Activated CD4-positive, alpha-beta memory T cell treated with anti-CD3 and anti-CD28 coated beads for 36 hours (primary cell): ENCODE measurements at regions not wholly inside any gene's neighbourhood (a gene's known extent, or its start where the extent isn't known, plus 50 kb on each side); places are given as distances from the start of the nearest gene placed in this dataset.

Source experiments
- CTCF ChIA-PET: fragments of 350-600 bp; sonication (Branson Sonifier 250); formaldehyde crosslinking; loops from one replicate; lab custom pipeline; 2021; ENCODE audit warnings: antibody characterized with exemption, inconsistent platforms; lab: Charles Lee
- POLR2A ChIA-PET: fragments of 350-600 bp; sonication (Branson Sonifier 250); formaldehyde crosslinking; loops from one replicate; lab custom pipeline; 2021; ENCODE audit warnings: antibody characterized with exemption; lab: Charles Lee
- DNase-seq: peaks from one replicate; pipeline ENCODE4 v3.0.0-alpha.2; 2020
- H3K27ac Mint-ChIP-seq: one replicate; pipeline ENCODE4 v1.8.0; 2021; ENCODE audit warnings: mixed read lengths
- H3K27me3 Mint-ChIP-seq: one replicate; pipeline ENCODE4 v1.8.0; 2021; ENCODE audit warnings: mixed read lengths
- H3K36me3 Mint-ChIP-seq: one replicate; pipeline ENCODE4 v1.8.0; 2021; ENCODE audit warnings: mixed read lengths
- H3K4me1 Mint-ChIP-seq: one replicate; pipeline ENCODE4 v1.8.0; 2021; ENCODE audit warnings: low read depth, mixed read lengths
- H3K4me3 Mint-ChIP-seq: one replicate; pipeline ENCODE4 v1.8.0; 2021; ENCODE audit warnings: mild to moderate bottlenecking, mixed read lengths
- H3K9me3 Mint-ChIP-seq: one replicate; pipeline ENCODE4 v1.8.0; 2021; ENCODE audit warnings: mixed read lengths
- intact Hi-C: fragments of 100-400 bp; cut with micrococcal nuclease; formaldehyde crosslinking; loops from one replicate; pipeline ENCODE4 v1.15.1; 2023

GRCh38 chr14:101467181-101467926 is 93.9 kb upstream of the DIO3 start:
- POLR2A ChIA-PET: no interaction called here
- Mint-ChIP-seq H3K4me3 (no peak overlapping the region), H3K9me3 (no peaks in the 10 kb centered on the region), H3K4me1 (no peaks in the 10 kb centered on the region), H3K27ac (no peak overlapping the region), H3K36me3 (no peaks in the 10 kb centered on the region), H3K27me3 (peaks cover 6% of the 10 kb centered on the region)
- intact Hi-C loops: no loop called here
- CTCF ChIA-PET: no interaction called here
- no peak for DNase-seq

- ChIA-PET CTCF (no interaction called here), POLR2A (no interaction called here)
- H3K27me3 Mint-ChIP-seq: peaks cover 6% of the 10 kb centered on the region
- H3K27ac Mint-ChIP-seq: no peak overlapping the region
- H3K4me1 Mint-ChIP-seq: no peaks in the 10 kb centered on the region
- DNase-seq: no peak
- intact Hi-C loops: no loop called here
- no peaks in the 10 kb centered on the region for H3K36me3 Mint-ChIP-seq
- no peaks in the 10 kb centered on the region for H3K9me3 Mint-ChIP-seq
- no peak overlapping the region for H3K4me3 Mint-ChIP-seq
Measured at GRCh38 chr14:101469382-101470247, 91.7 kb upstream of the DIO3 start.

- H3K27ac Mint-ChIP-seq: no peak overlapping the region
- POLR2A ChIA-PET: no interaction called here
- intact Hi-C loops: no loop called here
Measured at GRCh38 chr14:101470266-101470665, 91.0 kb upstream of the DIO3 start.

DNA sequence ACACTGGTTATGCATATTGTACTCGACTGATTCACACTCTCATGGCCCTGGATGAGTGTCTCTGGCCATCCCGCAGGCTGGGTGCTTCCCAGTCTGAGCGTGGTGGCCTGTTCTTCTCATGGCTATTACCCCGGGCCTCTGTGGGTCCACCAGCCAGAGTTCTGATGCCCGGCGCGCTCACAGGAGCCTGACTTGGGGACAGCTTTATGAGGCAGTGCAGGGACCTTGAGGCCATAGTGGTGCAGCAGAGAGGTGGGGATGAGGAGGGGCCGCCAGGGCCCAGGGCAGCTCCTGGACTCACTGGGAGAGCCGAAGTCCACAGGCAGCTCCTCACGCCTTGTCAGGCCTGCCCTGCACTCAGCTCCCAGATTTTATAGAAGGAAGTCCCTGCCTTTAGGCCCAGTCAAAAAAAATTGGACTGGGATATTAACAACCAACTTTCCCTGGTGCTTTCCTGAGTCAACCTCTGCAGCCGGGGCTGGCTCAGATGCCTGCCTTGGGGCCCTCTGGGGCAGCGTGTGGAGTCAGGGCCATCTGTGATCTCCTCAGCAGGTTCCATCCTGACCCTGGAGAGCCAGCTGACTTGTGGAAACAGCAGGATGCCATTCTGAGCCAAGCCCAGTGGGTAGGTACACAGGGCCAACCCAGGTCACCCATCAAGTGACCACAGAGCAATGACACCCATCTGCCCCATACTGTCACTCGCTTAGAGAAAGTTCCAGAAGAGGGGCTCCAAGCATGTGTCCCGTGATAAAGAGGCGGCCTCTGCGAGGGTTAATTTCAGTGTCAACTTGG is 89.4 kb upstream of the DIO3 start:
- no peak for DNase-seq

More at GRCh38 chr14:101470266-101470665, 91.0 kb upstream of the DIO3 start:
- Mint-ChIP-seq H3K4me3 (no peak overlapping the region), H3K36me3 (no peaks in the 10 kb centered on the region), H3K4me1 (no peaks in the 10 kb centered on the region), H3K9me3 (no peaks in the 10 kb centered on the region), H3K27me3 (peaks cover 6% of the 10 kb centered on the region)
- no peak for DNase-seq
- CTCF ChIA-PET: no interaction called here

DNA sequence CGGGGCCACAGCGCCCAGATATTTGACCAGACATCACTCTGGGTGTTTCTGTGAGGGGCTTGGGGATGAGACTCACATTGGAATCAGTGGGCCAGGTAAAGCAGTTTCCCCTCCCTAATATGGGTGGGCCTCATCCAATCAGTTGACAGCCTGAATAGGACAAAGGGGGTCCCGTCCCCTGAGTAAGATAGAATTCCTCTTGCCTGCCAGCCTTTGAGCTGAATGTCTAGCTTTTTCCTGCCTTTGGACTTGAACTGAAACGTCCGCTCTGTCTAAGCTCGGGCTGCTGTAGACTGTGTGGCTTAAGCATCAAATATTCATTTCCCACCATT is 88.8 kb upstream of the DIO3 start:
- intact Hi-C loops: no loop called here
- Mint-ChIP-seq H3K9me3 (no peaks in the 10 kb centered on the region), H3K27ac (no peak overlapping the region), H3K36me3 (no peaks in the 10 kb centered on the region), H3K27me3 (peaks cover 11% of the 10 kb centered on the region), H3K4me3 (no peak overlapping the region), H3K4me1 (no peaks in the 10 kb centered on the region)
- CTCF ChIA-PET: no interaction called here
- POLR2A ChIA-PET: no interaction called here
- DNase-seq: no peak

More for the DNA sequence above, 89.4 kb upstream of the DIO3 start:
- ChIA-PET CTCF (no interaction called here), POLR2A (no interaction called here)
- no peak overlapping the region for H3K27ac Mint-ChIP-seq
- H3K36me3 Mint-ChIP-seq: no peaks in the 10 kb centered on the region
- no peaks in the 10 kb centered on the region for H3K4me1 Mint-ChIP-seq
- H3K27me3 Mint-ChIP-seq: peaks cover 10% of the 10 kb centered on the region
- H3K9me3 Mint-ChIP-seq: no peaks in the 10 kb centered on the region
- no peak overlapping the region for H3K4me3 Mint-ChIP-seq
- intact Hi-C loops: no loop called here

GRCh38 chr14:101473045-101473729 is 88.1 kb upstream of the DIO3 start:
- H3K4me1 Mint-ChIP-seq: no peaks in the 10 kb centered on the region
- H3K27ac Mint-ChIP-seq: no peak overlapping the region
- ChIA-PET CTCF (no interaction called here), POLR2A (no interaction called here)
- H3K27me3 Mint-ChIP-seq: peaks cover 13% of the 10 kb centered on the region
- H3K9me3 Mint-ChIP-seq: no peaks in the 10 kb centered on the region
- H3K36me3 Mint-ChIP-seq: no peaks in the 10 kb centered on the region
- intact Hi-C loops: no loop called here
- DNase-seq: no peak
- H3K4me3 Mint-ChIP-seq: no peak overlapping the region

- no peak for DNase-seq
- CTCF ChIA-PET: no interaction called here
- no peaks in the 10 kb centered on the region for H3K36me3 Mint-ChIP-seq
- POLR2A ChIA-PET: no interaction called here
- no peak overlapping the region for H3K27ac Mint-ChIP-seq
- H3K27me3 Mint-ChIP-seq: peaks cover 13% of the 10 kb centered on the region
- H3K4me3 Mint-ChIP-seq: no peak overlapping the region
- intact Hi-C loops: no loop called here
- no peaks in the 10 kb centered on the region for H3K4me1 Mint-ChIP-seq
- no peaks in the 10 kb centered on the region for H3K9me3 Mint-ChIP-seq
Measured at GRCh38 chr14:101473795-101474562, 87.3 kb upstream of the DIO3 start.

DNA sequence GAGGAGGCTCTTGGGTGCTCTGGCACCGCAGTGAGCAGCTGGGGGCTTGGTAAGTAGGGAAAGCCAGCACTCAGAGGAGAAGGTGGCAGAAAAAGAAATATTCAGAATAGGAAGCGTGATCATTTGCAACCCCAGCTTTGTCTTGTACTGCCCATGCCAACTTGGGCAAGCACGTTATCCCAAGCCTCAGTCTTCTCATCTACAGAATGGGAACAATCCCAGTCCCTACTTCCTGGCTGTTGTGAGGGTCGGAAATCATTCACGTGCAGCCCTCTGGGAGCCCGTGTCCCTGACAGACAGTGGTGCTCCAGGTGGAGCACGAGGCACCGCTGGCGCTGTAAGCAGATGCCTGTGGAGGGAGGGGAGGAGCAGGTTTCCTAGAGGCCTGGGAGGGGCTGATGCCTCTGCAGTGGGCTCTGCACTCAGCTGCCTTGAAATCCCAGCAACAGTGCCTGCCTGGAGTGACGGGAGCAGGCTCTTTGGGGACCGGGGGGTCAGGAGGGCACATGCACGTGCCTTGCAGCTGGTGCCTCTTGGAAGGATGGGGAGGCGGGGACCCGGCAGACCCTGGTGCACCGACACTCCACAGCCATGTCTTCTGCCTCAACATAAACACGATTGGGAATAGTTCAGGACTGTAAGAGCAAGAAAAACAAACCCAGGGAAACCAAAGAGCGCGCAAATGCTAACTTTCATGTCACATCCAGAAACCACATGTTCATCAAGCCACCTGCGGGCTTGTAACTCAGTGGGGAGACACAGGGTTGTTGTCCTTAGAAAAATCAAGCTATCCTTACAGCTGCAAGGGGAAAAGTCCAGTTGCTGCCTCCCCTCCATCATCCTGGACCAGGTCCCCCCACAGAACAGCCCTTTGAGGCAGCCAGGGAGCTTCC is 86.5 kb upstream of the DIO3 start:
- CTCF ChIA-PET: no interaction called here

GRCh38 chr14:101475456-101476257 is 85.6 kb upstream of the DIO3 start:
- ChIA-PET CTCF (no interaction called here), POLR2A (no interaction called here)
- peaks cover 13% of the 10 kb centered on the region for H3K27me3 Mint-ChIP-seq
- DNase-seq: no peak
- no peaks in the 10 kb centered on the region for H3K9me3 Mint-ChIP-seq
- H3K36me3 Mint-ChIP-seq: no peaks in the 10 kb centered on the region
- intact Hi-C loops: no loop called here
- H3K4me1 Mint-ChIP-seq: no peaks in the 10 kb centered on the region
- no peak overlapping the region for H3K4me3 Mint-ChIP-seq
- H3K27ac Mint-ChIP-seq: no peak overlapping the region

More for the DNA sequence above, 86.5 kb upstream of the DIO3 start:
- Mint-ChIP-seq H3K4me3 (no peak overlapping the region), H3K27ac (no peak overlapping the region), H3K4me1 (no peaks in the 10 kb centered on the region), H3K27me3 (peaks cover 13% of the 10 kb centered on the region), H3K36me3 (no peaks in the 10 kb centered on the region), H3K9me3 (no peaks in the 10 kb centered on the region)
- intact Hi-C loops: no loop called here
- POLR2A ChIA-PET: no interaction called here
- no peak for DNase-seq

DNA sequence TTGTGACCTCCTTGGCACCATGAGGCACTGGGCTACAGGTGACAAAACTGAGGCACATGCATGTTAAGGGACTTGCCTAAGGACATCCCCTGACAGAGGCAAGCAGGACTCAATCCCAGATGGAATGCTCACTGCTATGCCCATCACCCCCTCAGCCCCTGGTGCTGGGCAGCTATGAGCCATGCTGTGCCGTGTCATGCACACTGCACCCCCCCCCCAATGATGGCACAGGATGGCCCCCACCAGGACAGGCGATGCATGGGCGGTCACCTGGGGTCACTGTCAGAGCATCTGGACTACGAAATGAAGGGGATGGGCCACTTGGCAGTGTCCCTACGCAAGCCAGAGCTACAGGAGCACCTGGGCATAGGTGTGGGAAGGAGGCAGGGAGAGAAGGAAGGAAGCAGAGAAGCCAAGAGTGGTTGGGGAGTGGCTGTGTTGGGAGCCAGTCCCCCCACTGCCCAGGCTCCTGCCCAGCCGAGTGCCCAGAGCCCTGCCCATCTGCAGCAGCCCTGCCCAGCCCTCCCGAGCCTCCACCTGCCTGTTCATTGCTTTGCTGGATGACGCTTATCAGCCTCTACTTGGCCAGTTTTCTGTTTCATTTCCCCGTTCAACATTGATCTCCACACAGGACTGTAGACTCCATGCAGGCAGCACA is 84.9 kb upstream of the DIO3 start:
- DNase-seq: peak; percentile 1
- H3K9me3 Mint-ChIP-seq: no peaks in the 10 kb centered on the region
- no peaks in the 10 kb centered on the region for H3K4me1 Mint-ChIP-seq
- no peaks in the 10 kb centered on the region for H3K36me3 Mint-ChIP-seq
- intact Hi-C loops: no loop called here
- ChIA-PET POLR2A (no interaction called here), CTCF (no interaction called here)
- peaks cover 17% of the 10 kb centered on the region for H3K27me3 Mint-ChIP-seq
- no peak overlapping the region for H3K4me3 Mint-ChIP-seq
- no peak overlapping the region for H3K27ac Mint-ChIP-seq
